ENCODE measurements at regions not wholly inside any gene's neighbourhood (a gene's known extent, or its start where the extent isn't known, plus 50 kb on each side); places are given as distances from the start of the nearest gene placed in this dataset.
"Not testable (repeated sequence)": the region's sequence is repeated elsewhere in the genome, so short reads cannot be mapped to it uniquely, and the experiment has no call there.

DNA sequence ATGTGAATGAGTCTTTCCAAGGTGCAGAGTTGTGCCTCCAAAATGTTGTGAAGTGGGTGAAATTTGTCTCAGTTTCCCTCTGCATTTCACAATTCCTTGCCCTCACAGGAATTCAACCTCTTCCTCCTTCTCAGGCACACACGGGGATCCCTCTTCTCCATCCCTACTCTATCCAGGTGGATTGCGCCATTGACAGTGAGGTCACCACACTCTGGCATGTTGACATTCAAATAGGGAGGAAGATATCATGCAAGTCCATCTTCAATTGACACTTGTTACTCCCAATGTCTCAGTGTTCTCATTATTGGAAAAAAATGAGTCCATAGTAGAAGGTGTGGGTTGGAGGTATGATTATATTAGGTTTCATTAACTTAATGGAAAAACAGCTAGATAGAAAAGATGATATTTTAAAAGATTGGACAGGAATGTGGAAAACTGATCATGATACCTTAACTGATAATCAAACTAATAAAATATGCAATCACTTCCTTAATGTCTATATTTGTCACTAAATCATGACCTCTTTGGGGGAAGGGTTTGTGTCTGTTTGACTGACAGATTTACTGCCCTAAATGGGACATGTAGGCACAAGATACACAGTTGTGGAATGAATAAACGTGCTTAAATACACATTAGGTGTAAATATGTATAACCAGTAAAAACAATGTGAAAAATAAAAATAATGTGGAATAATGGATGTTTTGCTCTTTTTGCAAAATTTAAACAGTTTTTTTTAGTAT, 213.8 kb upstream of the SLC8A1 start:
- in situ Hi-C loops (cut with HindIII; ENCODE audit: low pct_unique_long_range_greater_than_20kb, low sequenced_read_pairs) = no loop called here
- no peak for DNase-seq (ENCODE audit: low read depth)

DNA sequence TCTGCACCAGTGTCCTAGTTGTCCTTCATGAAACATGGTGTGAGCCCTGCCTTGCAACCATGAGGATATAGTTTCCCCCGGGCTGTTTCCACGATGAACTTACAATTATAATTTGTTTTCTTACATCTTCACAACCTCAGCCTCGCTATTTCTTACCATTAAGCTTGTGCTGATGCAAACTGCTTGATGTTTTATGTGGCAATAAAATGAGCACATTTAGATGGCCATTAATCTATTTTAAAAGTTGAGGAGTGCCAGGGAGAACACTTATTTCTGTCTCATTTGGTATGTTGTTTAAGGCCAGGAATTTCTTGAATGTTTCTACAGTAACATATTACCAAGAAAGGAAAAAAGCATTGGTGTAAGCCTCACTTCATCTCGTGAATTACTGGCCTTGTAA, 214.5 kb upstream of the SLC8A1 start:
- in situ Hi-C loops (cut with HindIII; ENCODE audit: low pct_unique_long_range_greater_than_20kb, low sequenced_read_pairs) = no loop called here
- no peak for DNase-seq (ENCODE audit: low read depth)

DNA sequence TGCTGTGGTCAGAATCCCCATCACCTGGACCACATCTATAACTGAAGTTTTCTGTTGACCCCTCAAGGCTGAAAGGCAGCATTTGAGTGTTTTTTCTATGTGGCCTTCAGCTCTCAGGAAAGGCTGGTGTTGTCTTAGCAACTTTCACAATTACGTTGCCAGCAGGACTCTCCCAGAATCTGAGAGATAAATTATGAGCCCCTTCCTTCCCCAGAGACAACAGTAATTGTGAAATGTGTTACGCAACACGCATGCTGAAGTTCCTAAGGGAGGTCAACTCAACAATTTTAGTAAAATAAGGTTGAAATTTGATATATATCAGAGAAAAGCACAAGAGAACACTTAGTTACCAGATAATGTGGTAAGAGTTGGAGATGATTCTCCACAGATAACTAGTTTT, 216.5 kb upstream of the SLC8A1 start:
- in situ Hi-C loops (cut with HindIII; ENCODE audit: low pct_unique_long_range_greater_than_20kb, low sequenced_read_pairs) = no loop called here
- no peak for DNase-seq (ENCODE audit: low read depth)

DNA sequence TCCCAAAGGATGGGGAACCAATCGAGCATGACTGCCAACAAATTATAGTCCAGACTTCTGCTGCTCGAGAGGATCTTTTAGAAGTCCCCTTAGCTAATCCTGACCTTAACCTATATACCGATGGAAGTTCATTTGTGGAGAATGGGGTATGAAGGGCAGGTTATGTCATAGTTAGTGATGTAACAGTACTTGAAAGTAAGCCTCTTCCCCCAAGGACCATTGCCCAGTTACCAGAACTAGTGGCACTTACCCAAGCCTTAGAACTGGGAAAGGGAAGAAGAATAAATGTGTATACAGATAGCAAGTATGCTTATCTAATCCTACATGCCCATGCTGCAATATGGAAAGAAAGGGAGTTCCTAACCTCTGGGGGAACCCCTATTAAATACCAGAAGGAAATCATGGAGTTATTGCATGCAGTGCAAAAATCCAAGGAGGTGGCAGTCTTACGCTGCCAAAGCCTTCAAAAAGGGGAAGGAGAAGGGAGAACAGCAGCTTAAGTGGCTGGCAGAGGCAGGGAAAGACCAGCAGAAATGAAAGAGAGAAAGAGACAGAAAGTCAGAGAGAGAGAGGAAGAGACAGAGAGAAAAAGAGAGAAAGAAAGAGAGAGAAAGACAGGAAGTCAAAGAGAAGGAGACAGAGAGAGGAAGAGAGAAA, 224.4 kb upstream of the SLC8A1 start:
- in situ Hi-C loops (cut with HindIII; ENCODE audit: low pct_unique_long_range_greater_than_20kb, low sequenced_read_pairs); DNase-seq (ENCODE audit: low read depth): not testable (repeated sequence)

DNA sequence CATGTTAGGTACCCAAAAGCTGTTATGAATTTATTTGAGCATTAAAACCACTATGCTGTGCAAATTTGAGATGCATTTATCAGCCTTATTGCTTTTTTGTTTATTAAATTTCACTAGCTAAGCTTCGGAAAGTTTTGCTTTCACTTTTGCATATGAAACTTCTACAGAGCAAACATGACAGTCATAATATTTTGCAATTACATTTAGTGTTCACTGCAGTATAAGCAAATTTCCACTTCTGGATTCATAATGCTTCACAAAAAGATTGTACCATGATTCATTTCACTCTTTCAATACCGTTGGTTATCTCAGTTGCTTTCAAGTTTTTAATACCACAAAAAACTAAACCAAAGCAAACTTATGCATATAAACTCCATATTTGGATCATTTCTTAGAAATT, 228.7 kb upstream of the SLC8A1 start:
- DNase-seq (ENCODE audit: low read depth) = no peak
- in situ Hi-C loops (cut with HindIII; ENCODE audit: low pct_unique_long_range_greater_than_20kb, low sequenced_read_pairs) = no loop called here

DNA sequence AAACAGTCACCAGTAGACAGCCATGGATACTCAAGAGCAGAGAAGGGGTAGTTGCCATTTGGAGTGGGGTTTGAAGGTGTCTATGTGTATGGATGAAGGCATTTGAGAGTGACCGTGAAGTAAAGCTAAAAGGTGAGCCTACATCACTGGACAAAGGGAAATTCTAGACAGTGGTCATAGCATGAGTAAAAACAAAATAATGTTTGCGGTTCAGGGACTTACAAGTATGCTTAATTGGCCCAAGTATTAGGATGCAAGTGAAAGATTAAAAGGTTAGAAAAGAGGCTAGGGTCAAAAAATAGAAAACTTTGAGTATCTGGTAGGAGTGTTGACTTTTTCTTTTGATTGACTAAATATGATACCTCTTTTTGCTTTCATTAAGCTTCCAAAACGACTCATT, 238.1 kb upstream of the SLC8A1 start:
- peak; percentile 53 for DNase-seq (ENCODE audit: low read depth)
- in situ Hi-C loops (cut with HindIII; ENCODE audit: low pct_unique_long_range_greater_than_20kb, low sequenced_read_pairs) = no loop called here

DNA sequence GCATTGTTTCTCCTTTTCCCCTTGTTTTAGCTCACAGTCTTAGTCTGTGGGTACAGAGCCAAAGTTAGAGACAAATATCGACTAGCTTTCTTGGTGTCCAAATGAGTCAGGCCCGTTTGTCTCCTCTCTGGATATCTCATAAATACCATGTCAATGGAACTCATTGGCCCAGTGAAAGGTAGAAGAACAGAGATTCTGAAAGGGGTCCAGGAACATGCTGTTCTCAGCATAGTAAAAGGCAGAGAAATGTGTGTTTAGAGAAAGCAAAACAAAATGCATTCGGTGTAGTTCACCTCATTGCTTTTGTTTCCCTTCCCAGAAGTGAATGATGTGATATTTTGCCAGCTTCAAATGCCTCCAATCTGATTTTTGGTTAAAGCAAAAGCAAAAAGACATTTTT, 238.6 kb upstream of the SLC8A1 start:
- DNase-seq (ENCODE audit: low read depth) = no peak

DNA sequence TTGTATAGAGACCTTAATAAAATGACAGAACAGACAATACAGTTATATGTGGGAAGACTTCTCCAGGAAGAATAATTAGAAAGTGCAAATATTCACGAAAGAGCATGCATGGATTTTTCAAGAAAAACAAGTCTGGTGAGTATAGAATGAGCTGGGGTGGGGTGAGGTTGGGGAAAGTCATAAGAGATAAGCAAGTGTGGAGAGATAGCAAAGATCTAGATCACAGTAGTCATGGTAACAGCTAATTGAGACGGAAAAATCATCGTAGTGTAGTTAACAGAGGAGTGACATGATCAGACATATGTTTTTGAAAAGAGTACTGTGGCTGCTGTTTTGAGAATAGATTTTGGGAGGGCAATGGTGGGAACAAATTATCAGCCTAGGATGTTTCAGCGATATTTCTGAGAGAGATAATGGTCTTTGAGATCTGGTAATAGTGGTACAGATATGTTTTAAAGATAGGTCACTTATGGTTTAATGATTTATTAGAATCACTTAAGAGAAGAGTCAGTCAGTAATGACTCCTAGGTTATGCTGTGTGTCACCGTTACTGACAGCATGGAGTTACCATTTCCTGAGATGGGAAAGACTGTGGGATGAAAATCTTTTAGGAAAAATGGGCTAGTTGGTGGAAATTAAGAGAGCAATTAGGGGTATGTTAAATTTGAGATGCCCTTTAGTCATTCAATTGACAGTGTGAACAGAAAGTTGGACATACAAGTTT, 248.5 kb upstream of the SLC8A1 start:
- DNase-seq (ENCODE audit: low read depth) = peak; percentile 37
- in situ Hi-C loops (cut with HindIII; ENCODE audit: low pct_unique_long_range_greater_than_20kb, low sequenced_read_pairs) = no loop called here

More for the DNA sequence above, 238.6 kb upstream of the SLC8A1 start:
- in situ Hi-C loops (cut with HindIII; ENCODE audit: low pct_unique_long_range_greater_than_20kb, low sequenced_read_pairs) = no loop called here

DNA sequence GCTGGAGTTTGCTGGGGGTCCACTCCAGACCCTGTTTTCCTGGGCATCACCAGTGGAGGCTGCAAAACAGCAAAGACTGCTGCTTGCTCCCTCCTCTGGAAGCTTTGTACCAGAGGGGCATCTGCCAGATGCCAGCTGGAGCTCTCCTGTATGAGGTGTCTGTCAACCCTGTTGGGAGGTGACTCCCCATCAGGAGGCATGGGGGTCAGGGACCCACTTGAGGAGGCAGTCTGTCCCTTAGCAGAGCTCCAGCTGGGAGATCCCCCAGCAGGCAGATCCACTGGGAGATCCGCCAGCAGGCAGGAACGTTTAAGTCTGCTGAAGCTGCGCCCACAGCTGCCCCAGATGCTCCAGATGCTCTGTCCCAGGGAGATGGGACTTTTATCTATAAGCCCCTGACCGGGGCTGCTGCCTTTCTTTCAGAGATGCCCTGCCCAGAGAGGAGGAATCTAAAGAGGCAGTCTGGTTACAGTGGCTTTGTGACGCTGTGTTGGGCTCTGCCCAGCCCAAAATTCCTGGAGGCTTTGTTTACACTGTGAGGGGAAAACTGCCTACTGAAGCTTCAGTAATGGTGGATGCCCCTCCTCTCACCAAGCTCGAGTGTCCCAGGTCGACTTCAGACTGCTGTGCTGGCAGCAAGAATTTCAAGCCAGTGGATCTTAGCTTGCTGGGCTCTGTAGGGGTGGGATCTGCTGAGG, 260.5 kb upstream of the SLC8A1 start:
- not testable (repeated sequence) for DNase-seq (ENCODE audit: low read depth)

DNA sequence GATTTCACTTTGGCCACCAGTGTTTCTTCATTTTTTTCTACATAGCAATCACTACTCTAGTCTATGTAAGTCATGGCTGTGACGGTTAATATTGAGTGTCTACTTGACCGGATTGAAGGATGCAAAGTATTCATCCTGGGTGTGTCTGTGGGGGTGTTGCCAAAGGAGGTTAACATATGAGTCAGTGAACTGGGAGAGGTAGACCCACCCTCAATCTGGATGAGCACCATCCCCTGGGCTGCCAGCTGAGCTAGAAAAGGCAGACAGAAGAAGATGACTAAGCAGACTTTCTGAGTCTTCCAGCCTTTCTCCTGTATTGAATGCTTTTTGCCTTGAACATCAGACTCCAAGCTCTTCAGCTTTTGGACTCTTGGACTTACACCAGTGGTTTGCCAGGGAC, 265.0 kb upstream of the SLC8A1 start:
- DNase-seq (ENCODE audit: low read depth) = peak; percentile 80
- in situ Hi-C loops (cut with HindIII; ENCODE audit: low pct_unique_long_range_greater_than_20kb, low sequenced_read_pairs) = no loop called here

More for the DNA sequence above, 260.5 kb upstream of the SLC8A1 start:
- in situ Hi-C loops (cut with HindIII; ENCODE audit: low pct_unique_long_range_greater_than_20kb, low sequenced_read_pairs) = not testable (repeated sequence)

DNA sequence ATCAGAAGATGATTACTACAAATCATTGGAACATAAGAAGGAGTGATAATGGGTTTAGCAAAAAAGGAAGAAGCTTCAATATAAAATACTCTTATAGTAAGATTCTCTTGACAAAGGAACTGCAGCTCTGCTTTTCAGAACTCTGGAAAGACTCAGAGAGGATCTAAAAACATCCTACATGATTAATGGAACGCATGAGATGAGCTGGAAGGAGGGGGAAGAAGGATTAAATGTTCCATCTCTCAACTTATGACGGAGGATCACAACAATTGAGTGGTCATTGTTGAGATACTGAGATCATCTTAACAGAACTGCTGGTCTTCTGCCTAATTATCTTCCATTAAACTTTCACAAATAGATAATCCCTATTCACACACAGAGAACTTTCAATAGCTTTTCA, 267.5 kb upstream of the SLC8A1 start:
- no peak for DNase-seq (ENCODE audit: low read depth)
- in situ Hi-C loops (cut with HindIII; ENCODE audit: low pct_unique_long_range_greater_than_20kb, low sequenced_read_pairs) = no loop called here

DNA sequence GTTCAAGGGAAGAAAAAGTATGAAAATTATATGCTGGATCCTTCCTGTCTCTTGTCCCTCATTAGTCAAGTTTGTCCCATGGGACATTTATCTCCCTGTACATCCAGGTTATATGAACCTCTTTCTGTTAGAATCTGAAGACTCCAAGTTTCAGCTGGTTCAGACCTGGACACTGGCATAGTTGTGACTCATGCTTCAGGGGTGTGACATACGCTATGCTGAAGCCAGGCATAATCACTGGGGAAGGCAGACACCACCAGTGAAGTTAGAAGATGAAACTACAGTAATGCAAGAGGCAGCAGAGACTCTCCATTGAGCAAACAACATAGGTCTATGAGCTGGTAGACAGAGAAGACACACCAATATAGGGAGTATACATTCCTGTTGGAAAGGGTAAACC, 269.7 kb upstream of the SLC8A1 start:
- DNase-seq (ENCODE audit: low read depth) = peak; percentile 48
- in situ Hi-C loops (cut with HindIII; ENCODE audit: low pct_unique_long_range_greater_than_20kb, low sequenced_read_pairs) = no loop called here

DNA sequence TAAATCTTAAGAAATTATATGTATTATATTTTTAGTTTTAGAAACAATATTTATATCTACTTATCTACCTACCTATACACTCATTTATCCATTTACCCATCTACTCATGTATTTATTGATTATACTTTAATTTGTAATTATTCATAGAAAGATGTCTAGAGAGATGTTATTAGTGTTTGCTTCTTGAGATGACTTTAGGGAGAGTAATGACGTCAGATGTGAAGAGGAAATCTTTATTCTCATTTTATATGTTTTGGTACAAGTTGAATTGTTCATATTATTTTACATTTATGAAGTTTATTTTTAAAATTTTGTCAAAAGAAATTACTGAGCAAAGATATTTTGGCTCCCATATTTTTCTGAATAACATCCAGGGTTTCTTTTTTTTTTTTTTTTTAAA, 271.3 kb upstream of the SLC8A1 start:
- in situ Hi-C loops (cut with HindIII; ENCODE audit: low pct_unique_long_range_greater_than_20kb, low sequenced_read_pairs) = no loop called here
- DNase-seq (ENCODE audit: low read depth) = no peak

DNA sequence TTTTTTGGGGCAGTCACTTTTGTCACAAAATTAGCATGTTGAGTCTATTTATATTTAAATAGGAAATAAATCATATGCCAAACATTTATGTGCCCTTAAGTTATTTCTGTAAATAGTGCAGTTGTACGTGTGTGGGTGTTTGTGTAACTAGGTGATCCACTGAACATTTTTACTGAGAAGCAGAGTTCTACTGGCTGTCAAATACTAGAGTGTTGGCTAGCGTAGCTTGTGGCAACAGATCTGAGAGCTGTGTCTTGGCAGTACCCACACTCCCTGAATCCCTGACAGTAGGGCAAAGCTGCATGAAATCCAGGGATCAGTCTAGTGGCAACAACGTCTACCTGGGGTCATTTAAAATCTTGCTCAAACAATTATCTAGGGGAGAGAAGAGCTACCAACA, 273.1 kb upstream of the SLC8A1 start:
- in situ Hi-C loops (cut with HindIII; ENCODE audit: low pct_unique_long_range_greater_than_20kb, low sequenced_read_pairs) = no loop called here
- DNase-seq (ENCODE audit: low read depth) = no peak

DNA sequence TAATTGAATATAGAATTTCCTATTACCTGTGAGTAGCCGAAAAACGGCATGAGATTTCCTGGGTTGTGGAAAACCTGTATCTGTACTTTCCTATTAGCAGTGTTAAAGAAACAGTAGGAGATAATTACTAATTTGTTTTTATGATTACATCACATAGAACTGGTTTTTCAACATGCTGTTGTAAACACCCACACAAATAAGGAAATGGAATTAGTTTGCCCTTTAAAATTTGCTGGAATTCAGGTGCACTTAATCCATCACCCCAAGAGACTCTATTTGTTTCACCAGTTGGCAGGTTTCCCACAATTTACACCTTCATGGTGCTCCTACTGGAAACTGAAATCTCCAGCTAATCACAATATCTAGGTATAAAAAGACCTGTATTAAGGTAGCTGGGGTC, 274.1 kb upstream of the SLC8A1 start:
- in situ Hi-C loops (cut with HindIII; ENCODE audit: low pct_unique_long_range_greater_than_20kb, low sequenced_read_pairs) = no loop called here
- DNase-seq (ENCODE audit: low read depth) = no peak

DNA sequence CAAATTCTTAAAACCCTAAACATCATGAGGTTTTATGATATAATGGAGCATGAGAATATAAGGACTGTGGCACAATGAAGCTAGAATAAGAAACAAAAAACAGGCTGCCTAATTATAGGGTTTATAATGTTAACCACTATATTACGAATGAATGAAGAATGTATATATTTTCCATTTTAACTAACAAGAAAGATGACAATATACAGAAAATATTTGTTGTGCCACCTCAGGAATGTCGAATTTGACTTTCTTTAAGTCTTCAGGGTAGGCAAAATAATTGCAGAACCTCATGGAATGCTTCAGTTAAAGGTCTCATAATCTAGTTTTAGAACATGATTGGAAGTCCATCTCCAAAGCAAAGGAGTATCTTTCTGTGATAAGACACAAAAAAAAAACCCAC, 282.9 kb upstream of the SLC8A1 start:
- in situ Hi-C loops (cut with HindIII; ENCODE audit: low pct_unique_long_range_greater_than_20kb, low sequenced_read_pairs) = no loop called here
- no peak for DNase-seq (ENCODE audit: low read depth)

DNA sequence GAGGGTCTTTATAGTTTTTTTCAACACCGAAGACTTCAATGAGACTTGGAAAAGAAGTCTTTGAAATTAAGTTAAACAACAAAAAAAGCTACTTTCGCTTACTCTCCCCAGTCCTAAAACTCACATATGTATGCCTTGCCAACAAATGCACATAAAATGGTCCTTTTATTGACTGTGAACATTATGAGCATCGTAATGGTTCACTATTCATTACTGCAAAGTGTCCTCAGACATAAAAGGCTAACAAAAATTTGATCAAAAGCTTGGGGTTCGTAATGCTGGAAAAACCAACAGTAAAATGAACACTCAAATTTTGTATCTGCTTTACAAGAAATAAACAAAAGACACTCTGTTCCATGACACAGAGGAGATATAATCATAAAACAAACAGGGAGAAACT, 285.3 kb upstream of the SLC8A1 start:
- DNase-seq (ENCODE audit: low read depth) = no peak
- in situ Hi-C loops (cut with HindIII; ENCODE audit: low pct_unique_long_range_greater_than_20kb, low sequenced_read_pairs) = no loop called here

DNA sequence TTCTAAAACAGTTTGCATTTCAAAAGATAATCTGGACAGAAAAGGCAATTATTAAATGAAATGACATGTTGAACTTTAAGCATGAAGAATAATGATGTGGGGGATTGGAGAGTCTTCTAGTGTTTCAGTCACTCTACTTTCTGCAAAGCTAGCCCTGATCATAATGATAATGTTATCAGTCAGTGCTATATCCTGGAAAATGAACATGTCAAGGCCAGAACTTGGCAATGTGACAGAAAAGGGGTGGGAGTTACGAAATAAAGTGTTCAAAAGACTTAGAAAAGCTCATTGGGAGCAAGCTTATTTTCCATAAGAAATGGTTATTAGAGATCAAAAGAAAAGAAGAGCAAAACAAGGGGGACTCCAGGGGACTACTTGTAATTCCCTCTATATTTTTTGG, 288.5 kb upstream of the SLC8A1 start:
- in situ Hi-C loops (cut with HindIII; ENCODE audit: low pct_unique_long_range_greater_than_20kb, low sequenced_read_pairs) = no loop called here
- DNase-seq (ENCODE audit: low read depth) = no peak

DNA sequence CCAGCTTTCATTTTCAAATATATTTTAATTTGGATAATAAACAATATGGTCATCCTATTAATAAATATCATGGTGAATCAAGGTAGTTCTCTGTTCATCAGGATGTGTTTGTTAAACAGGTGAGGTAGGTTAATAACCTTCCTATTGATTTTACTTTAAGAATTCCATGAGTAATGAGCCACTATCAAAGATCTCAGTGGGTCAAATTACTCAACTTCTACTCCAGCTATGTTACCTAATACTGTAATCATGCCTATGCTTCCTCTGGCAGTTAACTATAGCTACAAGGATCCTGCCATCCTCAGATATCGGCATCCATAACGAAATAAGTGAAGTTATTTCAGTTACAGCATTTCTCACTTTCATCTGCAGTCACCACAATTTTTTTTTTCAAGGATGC, 289.6 kb upstream of the SLC8A1 start:
- no peak for DNase-seq (ENCODE audit: low read depth)

More for the DNA sequence above, 289.6 kb upstream of the SLC8A1 start:
- in situ Hi-C loops (cut with HindIII; ENCODE audit: low pct_unique_long_range_greater_than_20kb, low sequenced_read_pairs) = no loop called here
